NCI-H2227 (cell line): ENCODE measurements at regions not wholly inside any gene's neighbourhood (a gene's known extent, or its start where the extent isn't known, plus 50 kb on each side); places are given as distances from the start of the nearest gene placed in this dataset.

ENCODE experiments used
- DNase-seq: peaks from one replicate; lab custom pipeline; 2025; ENCODE audit not compliant: unreplicated experiment; lab: John Stamatoyannopoulos, UW

DNA sequence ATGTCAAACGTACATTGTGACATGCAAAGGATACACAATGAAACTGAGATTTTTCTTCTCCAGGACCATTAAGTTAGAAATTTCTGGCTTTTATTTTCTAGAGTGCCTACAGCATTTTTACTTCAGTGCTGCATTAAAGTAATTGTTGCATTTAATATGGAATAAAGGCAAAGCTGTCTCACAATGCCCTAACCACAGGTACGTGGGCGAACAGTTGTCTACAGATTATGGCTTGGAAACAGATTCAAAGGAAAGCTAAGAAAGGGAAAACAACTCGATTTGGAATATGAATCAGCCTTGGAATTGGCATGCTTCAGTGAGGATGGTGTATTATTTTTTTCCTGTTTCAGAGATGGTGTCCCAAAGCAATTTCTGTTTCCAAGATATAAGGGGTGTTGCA lies 79.1 kb upstream of the TUSC7 start:
- no peak for DNase-seq

DNA sequence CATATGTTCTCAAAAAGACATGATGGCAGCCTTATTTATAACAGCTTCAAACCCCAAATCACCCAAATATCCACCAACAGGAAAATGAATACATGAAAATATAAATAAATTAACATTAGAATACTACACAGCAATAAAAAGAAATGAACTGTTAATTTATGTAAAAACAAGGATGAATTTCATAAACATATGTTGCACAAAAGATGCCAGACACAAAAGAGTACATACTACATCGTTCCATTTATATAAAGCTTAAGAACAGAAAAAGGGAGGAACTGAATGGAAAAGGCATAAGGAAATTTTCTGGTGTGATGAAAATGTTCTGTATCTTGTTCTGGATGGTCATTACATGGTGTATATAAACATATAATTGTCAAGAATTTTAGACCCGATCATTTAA lies 69.9 kb upstream of the TUSC7 start:
- no peak for DNase-seq

DNA sequence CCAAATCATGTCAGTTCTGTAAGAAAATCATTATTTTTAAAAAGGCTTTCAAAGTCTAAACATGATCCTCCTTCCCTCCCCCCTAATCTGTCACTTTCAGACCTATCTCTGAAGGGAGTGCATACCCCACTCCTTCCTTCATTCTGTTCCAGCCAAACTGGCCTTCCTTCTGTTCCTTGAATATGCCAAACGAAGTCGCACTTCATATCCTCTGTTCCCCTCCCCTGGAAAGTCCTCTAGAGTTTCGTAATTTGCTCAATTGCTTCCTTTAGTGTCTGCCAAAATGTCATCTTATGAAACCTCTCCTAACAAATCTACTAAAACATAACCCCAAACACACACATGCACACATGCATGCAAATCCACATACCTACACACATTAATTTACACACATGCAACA lies 69.5 kb upstream of the TUSC7 start:
- DNase-seq: no peak

DNA sequence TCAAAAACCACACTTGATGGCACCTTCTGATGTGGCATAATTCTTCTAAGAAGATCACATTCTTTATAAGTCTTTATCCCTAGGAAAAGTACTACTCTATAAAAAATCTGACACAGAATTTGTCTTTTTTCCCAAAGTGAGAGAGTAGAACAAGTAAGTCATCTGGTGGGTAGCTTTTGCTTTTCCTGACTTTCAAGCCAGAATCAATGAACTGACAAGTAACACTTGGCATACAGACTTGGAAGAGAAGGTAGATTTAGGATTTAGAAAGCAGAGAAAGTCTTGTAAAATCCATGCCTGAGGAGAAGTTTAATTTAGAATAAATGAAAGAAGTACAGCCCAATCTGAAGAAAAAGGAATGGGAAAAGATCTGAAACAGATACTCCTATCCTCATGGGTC lies 66.6 kb upstream of the TUSC7 start:
- DNase-seq: no peak

DNA sequence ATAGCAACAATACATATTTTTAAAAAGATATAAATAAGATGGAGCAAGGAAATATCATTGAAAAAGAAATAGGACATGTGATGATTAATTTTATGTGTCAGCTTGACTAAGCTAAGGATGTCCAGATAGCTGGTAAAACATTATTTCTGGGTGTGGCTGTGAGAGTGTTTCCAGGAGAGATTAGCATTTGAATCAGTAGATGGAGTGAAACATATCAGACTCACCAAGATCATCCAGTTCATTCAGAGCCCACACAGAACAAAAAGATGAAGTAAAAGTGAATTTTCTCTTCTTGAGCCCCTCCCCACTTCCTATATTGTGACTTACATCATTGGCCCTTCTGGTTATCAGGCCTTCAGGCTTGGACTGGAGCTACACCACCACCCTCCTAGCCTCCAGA lies 61.6 kb upstream of the TUSC7 start:
- DNase-seq: no peak
